HG02610 (cell line): ENCODE measurements at regions not wholly inside any gene's neighbourhood (a gene's known extent, or its start where the extent isn't known, plus 50 kb on each side); places are given as distances from the start of the nearest gene placed in this dataset.
"Not testable (repeated sequence)": the region's sequence is repeated elsewhere in the genome, so short reads cannot be mapped to it uniquely, and the experiment has no call there.

Experiments used
- ATAC-seq: cut with Tn5 transposase; IDR thresholded peaks from one replicate; pipeline ENCODE4 v1.9.1; 2021; ENCODE audit warnings: mild to moderate bottlenecking, moderate library complexity; ENCODE audit not compliant: unreplicated experiment

DNA sequence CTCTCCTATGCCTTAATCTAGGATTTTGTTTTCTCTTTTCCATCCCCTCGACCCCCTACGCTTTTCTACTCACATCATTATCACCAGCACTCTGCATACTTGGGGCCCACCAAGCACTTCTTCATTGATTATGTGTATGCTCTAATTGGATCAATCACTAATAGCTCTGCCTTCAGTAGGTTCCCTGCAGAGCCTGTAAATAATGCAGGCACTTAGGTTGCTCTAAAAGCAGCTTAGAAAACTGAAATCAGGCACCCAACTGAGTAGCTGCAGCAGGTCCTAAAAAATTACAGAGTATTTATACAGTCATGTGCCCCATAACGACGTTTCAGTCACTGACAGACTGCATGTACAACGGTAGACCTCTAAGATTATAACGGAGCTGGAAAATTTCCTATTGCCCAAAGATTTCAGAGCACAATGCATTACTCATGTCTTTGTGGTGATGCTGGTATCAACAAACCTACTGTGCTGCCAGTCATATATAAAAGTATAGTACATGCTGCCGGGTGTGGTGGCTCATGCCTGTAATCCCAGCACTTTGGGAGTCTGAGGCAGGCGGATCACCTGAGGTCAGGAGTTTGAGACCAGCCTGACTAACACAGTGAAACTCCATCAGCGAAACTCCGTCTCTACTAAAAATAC is 280.4 kb downstream of the HS3ST3B1 start:
- ATAC-seq = no peak

DNA sequence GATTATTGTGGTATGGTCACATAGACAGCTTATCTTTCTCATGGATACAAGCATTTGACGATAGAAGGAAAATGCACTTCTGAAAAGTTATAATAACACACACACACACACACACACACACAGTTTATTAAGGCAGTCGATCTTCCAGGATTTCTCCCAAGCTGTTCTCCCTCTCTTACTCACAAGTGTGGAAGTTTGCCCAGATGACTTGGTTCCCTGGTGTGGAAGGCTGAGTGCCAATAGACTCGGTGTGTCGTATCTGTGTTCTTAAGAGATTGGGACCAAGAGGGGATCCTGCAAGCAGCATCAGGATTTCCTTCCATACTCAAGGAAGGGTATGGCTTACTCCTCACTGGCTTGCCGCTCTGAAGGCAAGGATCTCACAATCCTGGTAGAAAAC is 279.6 kb downstream of the HS3ST3B1 start:
- ATAC-seq = no peak

DNA sequence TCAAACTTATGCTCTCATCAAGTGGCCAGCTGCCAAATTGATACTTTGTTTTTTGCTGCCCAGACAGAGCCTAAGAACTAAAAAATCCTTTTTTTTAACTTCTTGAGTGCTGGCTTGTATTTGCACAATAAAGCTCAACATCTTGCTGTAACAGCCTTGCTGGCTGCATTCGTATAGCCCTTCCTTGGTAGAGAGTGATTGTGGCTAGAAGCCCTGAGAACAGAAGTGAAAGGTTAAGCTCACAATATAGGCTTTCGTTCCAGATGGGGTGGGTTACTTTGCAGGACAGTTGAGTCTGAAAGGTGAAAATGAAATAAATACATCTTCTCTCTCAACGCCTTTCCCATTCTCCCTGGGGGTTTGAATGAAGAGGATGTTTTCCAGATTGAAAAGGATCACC is 278.8 kb downstream of the HS3ST3B1 start:
- no peak for ATAC-seq

DNA sequence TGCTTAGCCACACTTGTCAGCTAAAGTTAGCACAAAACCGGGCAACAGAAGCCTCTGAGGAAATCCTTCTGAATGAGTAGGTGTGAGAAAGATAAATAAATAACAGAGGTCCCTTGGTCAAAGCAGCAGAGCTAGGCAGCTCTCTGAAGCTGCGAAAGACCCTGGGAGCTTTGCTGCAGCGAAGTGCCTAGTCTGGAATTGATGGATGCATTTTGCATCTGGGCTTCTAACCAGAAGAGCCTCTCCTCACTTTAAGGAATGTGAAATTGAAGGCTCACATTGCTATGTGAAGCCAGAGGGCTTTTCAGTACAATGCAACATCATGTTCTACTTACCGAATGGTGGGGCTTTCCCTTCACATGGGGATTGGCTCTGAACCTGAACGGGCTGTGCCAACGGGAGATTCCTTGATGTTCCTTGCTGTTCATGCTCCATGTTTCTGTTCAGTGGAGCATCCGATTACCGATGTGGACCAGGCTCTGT is 274.6 kb downstream of the HS3ST3B1 start:
- ATAC-seq = no peak

DNA sequence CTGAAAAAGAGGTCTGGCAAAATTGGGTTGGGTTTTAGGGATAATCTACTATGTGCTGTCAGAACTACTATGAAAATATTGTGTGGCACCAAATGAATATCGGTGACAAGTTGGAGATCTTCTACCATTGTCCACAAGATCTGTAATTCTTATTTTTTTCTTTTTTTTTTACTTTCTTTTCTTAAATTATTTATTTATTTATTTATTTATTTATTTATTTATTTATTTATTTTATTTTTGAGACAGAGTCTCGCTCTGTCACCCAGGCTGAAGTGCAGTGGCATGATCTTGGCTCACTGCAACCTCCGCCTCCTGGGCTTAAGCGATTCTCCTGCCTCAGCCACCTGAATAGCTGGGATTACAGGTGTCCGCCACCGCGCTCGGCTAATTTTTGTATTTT is 259.4 kb downstream of the HS3ST3B1 start:
- ATAC-seq = not testable (repeated sequence)

DNA sequence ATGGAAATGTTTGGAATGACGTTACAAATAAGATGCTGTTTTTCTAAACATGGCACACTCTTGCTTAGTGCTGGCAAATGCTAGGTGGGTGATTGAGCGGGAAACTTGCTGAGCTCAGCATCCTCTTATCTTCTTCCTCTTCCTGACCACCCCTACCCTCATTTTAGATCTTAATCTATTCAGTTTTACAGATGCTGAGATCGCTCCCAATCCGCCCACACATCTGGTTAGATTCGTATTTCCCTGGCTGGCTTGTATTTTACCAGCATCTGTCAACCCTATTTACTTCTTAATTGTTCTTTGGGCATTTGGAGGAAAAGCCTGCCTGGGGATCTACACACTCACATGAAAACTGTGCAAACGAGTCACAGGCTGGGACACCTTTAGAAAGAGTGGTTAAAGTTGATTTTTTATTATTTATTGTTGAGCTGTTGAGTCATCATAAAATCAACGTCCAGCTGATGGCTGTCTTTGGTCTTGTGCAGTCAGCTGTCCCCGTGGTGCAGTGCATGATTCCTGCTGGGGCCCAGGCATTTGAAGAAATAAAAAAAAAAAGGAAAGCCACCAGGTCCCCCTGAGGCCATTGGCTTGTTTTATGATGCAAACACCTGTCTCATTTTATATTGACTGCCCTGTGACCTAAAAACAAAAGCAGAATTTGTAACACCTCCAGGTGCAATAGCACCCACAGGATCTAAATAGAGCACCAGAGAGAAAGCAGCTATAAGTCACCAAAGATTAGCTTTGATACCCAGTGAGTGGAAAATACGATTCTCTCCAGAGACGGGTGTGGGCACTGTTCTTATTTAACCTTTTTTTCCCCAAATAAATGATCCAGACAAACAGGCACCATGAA is 258.6 kb downstream of the HS3ST3B1 start:
- no peak for ATAC-seq

DNA sequence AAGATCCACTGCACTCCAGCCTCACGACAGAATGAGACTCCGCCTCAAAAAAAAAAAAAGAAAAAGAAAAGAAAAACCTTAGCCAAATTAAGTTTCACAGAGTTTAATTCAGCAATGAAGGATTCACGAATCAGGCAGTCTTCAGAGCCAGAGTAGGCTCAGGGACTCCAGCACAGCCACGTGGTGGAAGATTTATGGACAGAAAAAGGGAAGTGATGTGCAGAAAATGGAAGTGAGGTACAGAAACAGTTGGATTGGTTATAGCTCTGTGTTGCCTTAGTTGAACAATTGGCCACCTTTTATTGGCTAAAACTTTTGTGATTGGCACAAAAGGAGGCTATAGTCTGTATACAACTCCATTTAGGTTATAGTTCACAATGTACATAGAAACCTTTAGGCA is 256.6 kb downstream of the HS3ST3B1 start:
- ATAC-seq = no peak

DNA sequence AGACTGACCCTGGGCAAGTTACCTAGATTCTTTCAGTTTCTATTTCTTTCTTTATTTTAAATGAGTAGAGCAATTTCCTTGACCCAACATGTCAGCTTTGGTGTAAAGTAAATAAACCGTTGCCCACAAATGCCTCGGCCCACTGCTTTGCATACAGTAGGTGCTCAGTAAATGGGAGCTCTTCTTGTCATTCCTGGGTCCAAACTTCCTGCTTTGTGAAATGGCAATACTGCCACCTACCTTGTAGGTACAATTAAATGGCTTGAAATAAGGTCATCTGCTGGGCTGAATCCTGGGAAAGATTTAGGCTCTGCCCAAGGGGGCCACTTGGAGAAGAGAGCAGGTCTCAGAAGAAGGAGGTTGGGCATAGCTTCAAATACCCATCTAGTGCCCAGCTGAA is 253.0 kb downstream of the HS3ST3B1 start:
- ATAC-seq = no peak

DNA sequence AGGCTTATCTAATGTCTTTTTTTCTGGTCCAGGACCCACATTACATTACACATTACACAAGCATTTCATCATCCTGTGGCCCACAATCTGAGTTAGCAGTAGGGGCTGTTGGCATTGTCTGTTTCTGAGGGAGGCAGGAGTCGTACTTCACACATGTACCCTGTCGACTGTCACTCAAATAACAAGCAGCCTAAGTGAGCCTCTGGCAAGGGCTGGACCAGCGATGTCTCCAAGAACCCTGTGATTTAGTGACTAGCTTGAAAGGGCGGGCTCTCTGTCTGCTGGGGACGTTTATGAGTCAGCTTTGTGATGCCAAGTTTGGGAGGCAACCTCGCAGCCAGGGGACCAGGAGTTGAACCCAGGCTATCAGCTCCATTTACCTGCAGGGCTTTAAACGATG is 251.4 kb downstream of the HS3ST3B1 start:
- ATAC-seq = no peak

DNA sequence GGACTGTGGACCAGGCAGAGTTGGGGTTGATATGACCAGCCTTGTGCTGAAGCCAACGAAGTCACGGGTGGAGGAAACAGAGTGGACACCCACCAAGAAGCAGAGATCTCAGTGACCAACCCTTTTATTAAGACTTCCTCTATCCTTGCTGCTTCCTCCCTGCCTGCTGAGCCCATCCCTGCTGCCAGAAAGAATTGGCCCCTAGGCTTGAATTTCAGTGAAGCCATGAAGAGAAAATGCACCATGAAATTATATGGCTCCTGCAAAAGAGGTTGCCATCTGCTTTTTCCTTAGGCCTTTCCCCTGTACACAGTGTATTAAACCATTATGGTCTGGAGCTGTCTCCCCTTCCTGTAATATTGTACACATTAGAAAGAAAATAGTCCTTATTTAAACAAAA is 246.7 kb downstream of the HS3ST3B1 start:
- ATAC-seq = no peak

DNA sequence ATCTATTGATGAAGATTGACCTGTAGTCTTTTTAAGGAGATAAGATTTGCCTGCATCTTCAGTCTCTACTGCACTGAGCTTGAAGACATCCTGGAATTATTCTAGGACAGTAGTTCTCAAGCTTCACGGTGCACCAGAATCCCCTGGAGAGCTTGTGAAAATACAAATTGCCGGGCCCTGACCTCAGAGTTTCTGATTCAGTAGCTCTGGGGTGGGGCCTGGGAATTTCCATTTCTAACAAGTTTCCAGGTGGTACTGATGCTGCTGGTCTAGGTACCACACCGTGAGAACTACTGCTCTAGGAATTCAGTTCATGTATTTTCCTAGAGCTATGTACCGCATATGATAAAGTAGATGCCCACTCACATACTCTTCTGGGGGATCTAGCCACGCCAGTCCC is 246.1 kb downstream of the HS3ST3B1 start:
- ATAC-seq = no peak

DNA sequence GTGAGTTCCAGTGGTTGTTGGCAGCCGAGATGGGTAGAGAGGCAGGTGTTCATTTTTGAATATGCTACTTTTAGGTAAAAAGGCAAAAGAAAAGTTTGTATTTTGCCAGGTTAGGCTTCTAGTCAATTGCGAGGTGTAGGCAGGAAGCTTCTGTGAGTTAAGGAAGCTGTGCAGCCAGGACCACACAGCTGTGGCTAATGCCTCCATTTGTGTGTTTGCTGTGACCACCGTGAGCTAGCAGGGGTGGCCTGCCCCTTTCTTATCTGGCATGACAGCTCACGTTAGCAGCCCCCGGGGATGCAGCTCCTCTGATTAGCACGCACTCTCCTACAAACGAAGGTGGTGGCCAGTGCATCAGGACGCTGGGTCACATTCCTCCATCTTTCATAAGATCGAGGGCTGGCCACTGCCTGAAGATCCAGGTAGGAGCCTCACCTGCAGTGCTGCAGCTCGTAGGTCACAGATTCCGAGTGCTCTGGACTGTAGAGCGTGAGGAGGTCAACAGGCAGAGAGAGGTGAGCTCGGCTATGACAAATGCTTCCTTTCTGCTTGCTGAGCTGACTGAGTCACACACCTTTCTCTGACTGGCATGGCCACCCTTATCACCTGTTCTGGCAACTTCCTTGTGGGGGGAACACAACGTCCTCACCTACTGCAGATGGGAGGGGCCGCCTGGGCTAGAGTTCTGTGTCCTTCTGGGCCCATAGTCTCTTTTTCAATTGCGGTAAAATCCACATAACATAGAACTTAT is 244.4 kb downstream of the HS3ST3B1 start:
- ATAC-seq = no peak

DNA sequence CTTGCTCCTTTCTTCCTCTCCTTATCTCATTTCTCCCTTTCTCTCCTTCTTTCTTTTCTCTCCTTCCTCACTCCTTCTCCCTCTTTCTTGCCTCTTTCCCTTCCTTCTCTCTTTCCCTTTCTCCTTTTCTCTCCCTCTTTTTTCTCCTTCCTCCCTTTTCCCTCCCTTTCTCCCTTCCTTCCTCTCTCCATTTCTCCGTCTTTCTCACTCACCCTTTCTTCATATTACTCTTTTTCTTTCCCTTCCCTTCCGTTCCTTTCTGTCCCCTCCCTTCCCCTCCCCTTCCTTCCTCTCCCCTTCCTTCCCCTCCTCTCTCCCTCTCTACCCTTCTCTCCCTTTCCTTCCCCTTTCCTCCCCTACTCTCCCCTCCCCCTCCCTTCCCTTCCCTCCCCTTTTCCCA is 240.8 kb downstream of the HS3ST3B1 start:
- no peak for ATAC-seq

DNA sequence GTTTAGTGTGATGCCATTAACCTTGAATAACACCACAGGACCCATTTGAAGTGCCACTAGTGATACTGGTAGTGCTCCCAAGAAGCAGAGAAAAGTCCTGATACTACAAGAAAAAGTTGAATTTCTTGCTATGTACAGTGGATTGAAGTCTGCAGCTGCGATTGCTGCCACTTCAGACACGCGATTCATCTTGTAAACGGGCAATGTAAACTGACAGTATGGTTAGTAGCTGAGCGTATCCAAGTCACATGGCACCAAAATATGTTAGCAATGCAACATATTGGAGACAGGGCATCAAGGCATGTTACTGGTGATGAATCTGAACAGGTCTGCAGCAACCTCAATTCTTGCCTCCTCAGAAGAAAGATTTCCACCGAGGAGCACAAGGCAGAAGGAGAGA is 238.9 kb downstream of the HS3ST3B1 start:
- no peak for ATAC-seq

DNA sequence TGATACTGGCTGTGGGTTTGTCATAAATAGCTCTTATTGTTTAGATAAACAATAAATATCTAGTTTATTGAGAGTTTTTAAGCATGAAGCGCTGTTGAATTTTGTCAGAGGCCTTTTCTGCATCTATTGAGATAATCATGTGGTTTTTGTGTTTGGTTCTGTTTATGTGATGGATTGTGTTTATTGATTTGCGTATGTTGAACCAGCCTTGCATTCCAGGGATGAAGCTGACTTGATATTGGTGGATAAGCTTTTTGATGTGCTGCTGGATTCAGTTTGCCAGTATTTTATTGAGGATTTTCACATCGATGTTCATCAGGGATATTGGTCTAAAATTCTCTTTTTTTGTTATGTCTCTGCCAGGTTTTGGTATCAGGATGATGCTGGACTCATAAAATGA is 231.4 kb downstream of the HS3ST3B1 start:
- ATAC-seq = not testable (repeated sequence)

DNA sequence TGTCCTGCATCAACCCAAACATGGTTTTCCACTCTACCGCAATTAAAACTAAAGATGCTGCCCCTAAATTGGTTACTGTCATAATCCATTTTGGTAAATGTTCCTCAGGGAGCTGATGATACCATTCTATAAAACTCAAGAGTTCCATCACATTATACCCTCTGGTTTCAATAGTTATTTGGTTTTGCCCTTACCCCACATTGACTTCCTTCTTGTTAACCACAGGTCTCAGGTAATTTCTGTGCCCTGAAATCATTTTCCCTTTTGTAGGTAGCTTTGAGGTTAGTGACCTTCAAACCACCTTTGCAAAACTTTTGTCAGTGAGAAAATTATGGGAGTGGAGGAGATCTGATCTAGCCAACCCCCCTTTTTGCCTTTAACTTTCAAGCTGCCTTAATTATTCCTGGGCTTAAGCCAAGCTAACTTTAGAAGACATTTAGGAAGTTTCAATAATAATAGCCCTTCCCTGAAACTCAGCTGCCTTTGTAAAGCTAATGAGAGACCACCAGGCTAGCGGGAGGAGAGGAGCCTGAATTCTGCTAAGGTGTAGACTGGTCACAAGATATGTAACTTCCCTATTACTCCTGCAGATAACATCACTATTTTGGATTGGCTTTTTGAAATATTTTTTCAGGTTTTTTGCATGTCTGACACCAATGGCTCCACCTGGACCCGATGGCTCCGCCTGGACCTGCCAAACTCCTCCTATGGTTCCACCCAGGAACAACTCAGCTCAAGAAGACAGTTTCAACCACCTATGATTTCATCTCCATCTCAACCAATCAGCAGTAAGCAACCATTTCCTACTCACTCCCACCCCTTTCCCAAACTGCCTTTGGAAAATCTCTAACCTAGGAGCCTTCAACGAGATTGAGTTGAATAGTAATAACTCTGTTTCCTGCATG is 224.9 kb downstream of the HS3ST3B1 start:
- ATAC-seq = no peak

DNA sequence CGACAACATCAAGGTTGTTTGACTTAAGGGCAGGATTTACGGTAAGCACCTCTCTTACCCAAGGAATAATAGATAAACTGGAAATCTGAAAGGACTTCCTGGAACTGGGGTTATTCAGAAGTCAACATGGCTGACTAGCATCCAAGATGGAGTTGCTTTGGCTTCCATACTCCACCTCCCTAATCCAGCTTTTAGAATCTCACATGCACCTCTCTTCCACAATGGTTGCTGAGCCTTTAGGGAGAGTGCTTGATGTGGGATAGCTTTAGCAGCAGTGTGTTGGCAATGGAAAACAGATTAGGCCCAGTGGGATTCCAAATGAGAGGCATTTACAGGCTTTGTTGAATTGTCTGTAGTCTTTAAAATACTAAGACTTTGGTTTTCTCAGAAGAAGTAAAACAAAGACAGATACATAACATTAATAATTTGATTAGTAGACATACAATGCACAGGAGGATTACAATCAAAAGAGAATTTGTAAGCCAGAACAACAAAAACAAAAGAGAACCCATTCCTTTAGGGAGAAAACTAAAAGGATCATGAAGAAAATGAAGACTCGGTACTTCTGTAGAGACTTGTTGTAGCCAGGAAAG is 222.0 kb downstream of the HS3ST3B1 start:
- ATAC-seq = no peak

DNA sequence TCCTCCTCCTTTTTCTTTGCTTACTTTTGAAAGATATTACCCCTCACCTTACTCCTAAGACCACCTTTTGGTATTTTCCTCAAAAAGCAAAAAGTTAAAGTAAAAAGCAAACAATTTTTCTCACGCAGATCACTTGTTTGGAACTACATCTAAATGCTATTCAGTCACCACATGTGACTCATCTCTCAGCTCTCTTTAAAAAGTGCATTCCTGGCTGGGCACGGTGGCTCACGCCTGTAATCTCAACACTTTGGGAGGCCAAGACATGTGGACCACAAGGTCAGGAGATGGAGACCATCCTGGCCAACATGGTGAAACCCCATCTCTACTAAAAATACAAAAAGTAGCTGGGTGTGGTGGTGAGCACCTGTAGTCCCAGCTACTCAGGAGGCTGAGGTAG is 218.0 kb downstream of the HS3ST3B1 start:
- ATAC-seq = not testable (repeated sequence)

DNA sequence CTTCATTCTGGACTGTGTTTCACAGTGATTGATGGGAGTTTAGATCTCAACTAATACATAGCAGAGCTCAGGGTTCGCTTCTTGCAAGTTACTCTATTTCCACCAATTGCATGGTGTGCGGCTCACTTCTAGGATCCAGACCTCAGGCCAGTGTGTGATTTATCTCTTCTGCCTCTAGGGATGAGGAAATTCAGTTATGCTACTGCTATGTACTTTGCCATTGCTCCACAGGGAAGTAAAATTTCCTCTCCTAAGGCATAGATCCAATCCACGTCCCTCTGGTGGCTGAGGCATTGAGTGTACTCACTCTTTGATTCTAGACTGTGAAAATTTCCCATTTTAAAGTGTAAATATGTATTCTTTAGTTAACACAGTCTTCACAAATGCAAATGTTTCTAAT is 214.1 kb downstream of the HS3ST3B1 start:
- no peak for ATAC-seq

DNA sequence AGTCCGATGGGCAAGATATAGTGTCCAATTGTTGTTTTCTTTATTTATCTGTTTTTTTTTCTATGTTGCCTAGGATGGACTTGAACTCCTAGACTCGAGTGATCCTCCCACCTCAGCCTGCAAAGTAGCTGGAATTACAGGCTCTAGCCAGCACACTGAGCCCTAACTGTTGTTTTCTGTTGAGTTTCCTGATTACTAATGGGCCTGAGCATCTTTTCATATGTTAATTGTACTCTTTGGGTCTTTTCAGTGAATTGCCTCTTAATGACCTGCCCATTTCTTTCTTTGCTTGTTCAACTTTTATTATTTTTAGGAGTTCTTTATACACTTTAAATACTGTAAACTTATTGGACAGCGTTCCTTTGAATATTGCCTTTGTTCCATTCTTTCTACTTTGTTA is 213.0 kb downstream of the HS3ST3B1 start:
- no peak for ATAC-seq
